HG03442 (cell line): ENCODE measurements at regions not wholly inside any gene's neighbourhood (a gene's known extent, or its start where the extent isn't known, plus 50 kb on each side); places are given as distances from the start of the nearest gene placed in this dataset.
"Not testable (repeated sequence)": the region's sequence is repeated elsewhere in the genome, so short reads cannot be mapped to it uniquely, and the experiment has no call there.

Source experiments
- ATAC-seq: cut with Tn5 transposase; IDR thresholded peaks from one replicate; pipeline ENCODE4 v1.9.1; 2021; ENCODE audit warnings: mild to moderate bottlenecking, moderate library complexity; ENCODE audit not compliant: unreplicated experiment

- ATAC-seq: no peak
These were observed 70.6 kb downstream of the RSL24D1 start for GRCh38 chr15:55126111-55126510.

GRCh38 chr15:55124616-55125015 is 72.1 kb downstream of the RSL24D1 start:
- no peak for ATAC-seq

GRCh38 chr15:55118344-55118870 is 78.3 kb downstream of the RSL24D1 start:
- no peak for ATAC-seq

- no peak for ATAC-seq
These were observed 80.1 kb downstream of the RSL24D1 start for GRCh38 chr15:55116636-55117035.

GRCh38 chr15:55113736-55114135 is 83.0 kb downstream of the RSL24D1 start:
- no peak for ATAC-seq

GRCh38 chr15:55112706-55113105 is 84.0 kb downstream of the RSL24D1 start:
- ATAC-seq: no peak

GRCh38 chr15:55110446-55110845 is 86.3 kb downstream of the RSL24D1 start:
- ATAC-seq: no peak

- ATAC-seq: peak; percentile 68
These were observed 87.8 kb downstream of the RSL24D1 start for GRCh38 chr15:55108858-55109518.

GRCh38 chr15:55108448-55108847 is 88.3 kb downstream of the RSL24D1 start:
- no peak for ATAC-seq

GRCh38 chr15:55106155-55106554 is 90.6 kb downstream of the RSL24D1 start:
- no peak for ATAC-seq

GRCh38 chr15:55094136-55094535 is 102.6 kb downstream of the RSL24D1 start:
- no peak for ATAC-seq

GRCh38 chr15:55088207-55088606 is 108.5 kb downstream of the RSL24D1 start:
- no peak for ATAC-seq

GRCh38 chr15:55084673-55085072 is 112.1 kb downstream of the RSL24D1 start:
- ATAC-seq: no peak

- no peak for ATAC-seq
These were observed 112.5 kb downstream of the RSL24D1 start for GRCh38 chr15:55084216-55084615.

GRCh38 chr15:55077052-55077451 is 119.7 kb downstream of the RSL24D1 start:
- ATAC-seq: not testable (repeated sequence)

- ATAC-seq: no peak
These were observed 122.3 kb downstream of the RSL24D1 start for GRCh38 chr15:55074431-55074830.

GRCh38 chr15:55063970-55064369 is 132.8 kb downstream of the RSL24D1 start:
- ATAC-seq: not testable (repeated sequence)

- ATAC-seq: no peak
These were observed 135.9 kb downstream of the RSL24D1 start for GRCh38 chr15:55060836-55061235.

- ATAC-seq: no peak
These were observed 140.2 kb downstream of the RSL24D1 start for GRCh38 chr15:55056500-55056899.

GRCh38 chr15:55044162-55044561 is 152.6 kb downstream of the RSL24D1 start:
- ATAC-seq: no peak

GRCh38 chr15:55037071-55037470 is 159.7 kb downstream of the RSL24D1 start:
- ATAC-seq: no peak

GRCh38 chr15:55035749-55036148 is 161.0 kb downstream of the RSL24D1 start:
- ATAC-seq: no peak

- no peak for ATAC-seq
These were observed 163.2 kb downstream of the RSL24D1 start for GRCh38 chr15:55033574-55033973.
